Breast epithelium (tissue), 3 donors: ENCODE measurements at regions not wholly inside any gene's neighbourhood (a gene's known extent, or its start where the extent isn't known, plus 50 kb on each side); places are given as distances from the start of the nearest gene placed in this dataset.

ENCODE experiments used
- POLR2A ChIP-seq: fragments of 450-650 bp; IDR thresholded peaks from one replicate; pipeline ENCODE4 v1.6.1; 2016; ENCODE audit warnings: antibody characterized with exemption, mild to moderate bottlenecking, moderate library complexity
- TF ChIP-seq, protein P1 (sequence below), 3 donors: fragments of 450-650 bp; IDR thresholded peaks; one replicate each; pipeline ENCODE4 v1.5.1; 2016 to 2017; ENCODE audit warnings: antibody characterized with exemption in 3 of 3, mild to moderate bottlenecking in 3 of 3, moderate library complexity in 3 of 3

DNA sequence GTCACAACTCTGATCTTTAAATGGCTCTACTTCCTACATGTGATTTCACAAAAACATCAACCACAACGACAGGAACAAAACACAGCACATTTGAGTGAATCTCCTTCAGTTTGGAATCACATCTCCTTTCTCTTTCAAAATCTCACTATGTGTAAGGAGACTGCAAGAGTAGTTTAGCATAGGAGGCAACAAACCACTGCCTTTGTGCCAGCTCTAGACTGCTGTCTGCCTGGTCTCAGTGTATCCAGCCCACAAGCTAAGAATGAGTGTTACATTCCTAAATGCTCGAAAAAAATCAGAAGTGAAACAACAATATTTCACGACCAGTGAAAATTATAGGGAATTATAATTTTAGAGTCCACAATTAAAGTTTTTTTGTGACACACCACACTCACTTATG is 217.0 kb upstream of the STEAP4 start:
- TF ChIP-seq POLR2A, result no peak
- TF ChIP-seq, protein P1, sequence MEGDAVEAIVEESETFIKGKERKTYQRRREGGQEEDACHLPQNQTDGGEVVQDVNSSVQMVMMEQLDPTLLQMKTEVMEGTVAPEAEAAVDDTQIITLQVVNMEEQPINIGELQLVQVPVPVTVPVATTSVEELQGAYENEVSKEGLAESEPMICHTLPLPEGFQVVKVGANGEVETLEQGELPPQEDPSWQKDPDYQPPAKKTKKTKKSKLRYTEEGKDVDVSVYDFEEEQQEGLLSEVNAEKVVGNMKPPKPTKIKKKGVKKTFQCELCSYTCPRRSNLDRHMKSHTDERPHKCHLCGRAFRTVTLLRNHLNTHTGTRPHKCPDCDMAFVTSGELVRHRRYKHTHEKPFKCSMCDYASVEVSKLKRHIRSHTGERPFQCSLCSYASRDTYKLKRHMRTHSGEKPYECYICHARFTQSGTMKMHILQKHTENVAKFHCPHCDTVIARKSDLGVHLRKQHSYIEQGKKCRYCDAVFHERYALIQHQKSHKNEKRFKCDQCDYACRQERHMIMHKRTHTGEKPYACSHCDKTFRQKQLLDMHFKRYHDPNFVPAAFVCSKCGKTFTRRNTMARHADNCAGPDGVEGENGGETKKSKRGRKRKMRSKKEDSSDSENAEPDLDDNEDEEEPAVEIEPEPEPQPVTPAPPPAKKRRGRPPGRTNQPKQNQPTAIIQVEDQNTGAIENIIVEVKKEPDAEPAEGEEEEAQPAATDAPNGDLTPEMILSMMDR (IDR thresholded peaks at IDR 0.05), result no peak
